ENCODE measurements at regions not wholly inside any gene's neighbourhood (a gene's known extent, or its start where the extent isn't known, plus 50 kb on each side); places are given as distances from the start of the nearest gene placed in this dataset.

DNA sequence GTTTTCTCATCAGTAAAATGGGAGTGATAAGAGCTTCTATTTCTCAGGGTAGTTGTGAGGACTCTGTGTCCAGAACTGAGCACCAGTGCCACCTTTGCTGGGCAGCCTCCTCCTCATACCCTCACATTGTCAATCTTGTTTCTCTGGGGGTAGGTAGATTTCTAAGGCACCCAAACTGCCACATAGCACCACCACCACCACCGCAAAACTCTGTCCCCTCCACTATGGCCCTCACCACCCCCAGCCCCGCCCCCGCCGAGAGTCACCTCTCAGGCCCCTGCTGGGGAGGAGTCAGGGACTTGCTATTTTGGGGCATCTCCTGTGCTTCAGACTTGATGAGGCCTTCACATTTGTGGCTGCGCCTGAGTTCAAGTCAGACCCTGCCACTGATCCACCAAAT, 549.2 kb downstream of the PTPRU start:
- no peak for DNase-seq (ENCODE audit: insufficient read length, low spot score)
- TF ChIP-seq POU2F2 (IDR thresholded peaks at IDR 0.05; ENCODE audit: low read depth, low read length) (no peak), POLR2A (IDR thresholded peaks at IDR 0.05; ENCODE audit: low read depth, low read length) (no peak), PAX5 (IDR thresholded peaks at IDR 0.05; ENCODE audit: insufficient read depth, low read length, severe bottlenecking) (no peak), POLR2AphosphoS5 (IDR thresholded peaks at IDR 0.05; ENCODE audit: low read depth, low read length) (no peak), TAF1 (IDR thresholded peaks at IDR 0.05; ENCODE audit: low read depth, low read length) (no peak), SPI1 (IDR thresholded peaks at IDR 0.05; ENCODE audit: low read depth, low read length) (no peak)
- FAIRE-seq, result no peak

DNA sequence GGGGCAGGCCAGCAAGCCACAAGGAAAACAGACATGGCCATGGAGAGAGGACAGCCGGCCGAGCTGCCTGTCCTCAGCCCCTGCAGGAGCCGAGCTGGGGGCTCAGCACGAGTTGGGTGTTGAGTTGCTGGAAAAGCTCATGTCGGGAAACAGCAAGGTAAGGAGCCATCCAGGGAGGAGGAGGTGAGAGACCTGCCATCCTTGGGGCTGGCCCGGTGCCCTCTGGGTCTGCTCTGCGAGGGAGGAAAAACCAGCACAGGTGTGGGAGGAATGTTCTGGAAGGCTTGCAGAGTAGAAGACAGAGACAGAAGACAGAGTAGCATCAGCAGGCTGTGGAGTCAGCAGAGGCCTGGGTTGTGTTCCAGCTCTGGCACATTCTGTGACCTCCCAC, 548.8 kb downstream of the PTPRU start:
- TF ChIP-seq POLR2A (IDR thresholded peaks at IDR 0.05; ENCODE audit: low read depth, low read length) (no peak), SPI1 (IDR thresholded peaks at IDR 0.05; ENCODE audit: low read depth, low read length) (no peak), PAX5 (IDR thresholded peaks at IDR 0.05; ENCODE audit: insufficient read depth, low read length, severe bottlenecking) (no peak), POU2F2 (IDR thresholded peaks at IDR 0.05; ENCODE audit: low read depth, low read length) (no peak), POLR2AphosphoS5 (IDR thresholded peaks at IDR 0.05; ENCODE audit: low read depth, low read length) (no peak), TAF1 (IDR thresholded peaks at IDR 0.05; ENCODE audit: low read depth, low read length) (no peak)
- FAIRE-seq (no peak), DNase-seq (ENCODE audit: insufficient read length, low spot score) (no peak)

DNA sequence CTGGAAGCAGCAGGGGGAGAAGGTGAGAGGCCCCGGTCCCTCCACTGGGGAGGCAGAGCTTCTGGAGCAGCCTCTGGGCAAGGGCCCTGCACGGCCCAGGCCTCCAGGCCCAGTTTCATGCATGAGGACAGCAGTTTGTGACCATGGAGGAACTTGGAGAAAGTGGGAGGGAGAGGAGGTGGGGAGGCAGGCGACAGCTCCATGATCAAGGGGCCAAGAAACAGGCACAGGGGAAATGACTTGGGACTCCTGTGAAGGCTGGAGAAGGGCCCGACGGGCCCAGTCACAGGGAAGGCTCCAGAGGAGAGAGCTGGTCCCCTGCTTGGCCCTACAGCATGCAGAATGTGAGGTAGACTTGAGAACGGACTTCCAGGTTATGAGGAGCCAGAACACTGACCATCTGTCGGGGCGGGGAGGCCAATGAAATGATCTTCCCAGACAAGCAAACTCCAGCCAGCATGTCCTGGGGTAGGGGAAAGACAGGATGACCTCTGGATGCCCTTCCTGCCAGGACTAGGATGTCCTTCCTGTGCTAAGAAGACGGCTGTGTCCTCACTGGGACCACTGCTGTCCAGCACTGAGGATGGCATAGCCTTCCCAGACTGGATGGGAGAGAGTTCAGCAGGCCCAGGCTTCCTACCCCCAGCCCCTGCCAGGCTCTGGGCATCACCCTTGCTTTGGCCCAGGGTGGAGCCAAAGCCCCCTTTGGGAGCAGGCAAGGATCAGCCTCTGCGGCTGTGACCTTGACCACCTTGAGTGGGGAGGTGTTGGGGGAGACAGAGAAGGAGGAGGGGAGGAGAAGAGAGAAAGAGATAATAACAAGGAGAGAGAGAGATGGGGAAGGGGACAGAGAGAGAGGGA, 548.2 kb downstream of the PTPRU start:
- no peak for DNase-seq (ENCODE audit: insufficient read length, low spot score)
- no peak for FAIRE-seq
- TF ChIP-seq PAX5 (IDR thresholded peaks at IDR 0.05; ENCODE audit: insufficient read depth, low read length, severe bottlenecking) (no peak), POLR2A (IDR thresholded peaks at IDR 0.05; ENCODE audit: low read depth, low read length) (no peak), TAF1 (IDR thresholded peaks at IDR 0.05; ENCODE audit: low read depth, low read length) (no peak), POLR2AphosphoS5 (IDR thresholded peaks at IDR 0.05; ENCODE audit: low read depth, low read length) (no peak), SPI1 (IDR thresholded peaks at IDR 0.05; ENCODE audit: low read depth, low read length) (no peak), POU2F2 (IDR thresholded peaks at IDR 0.05; ENCODE audit: low read depth, low read length) (no peak)

DNA sequence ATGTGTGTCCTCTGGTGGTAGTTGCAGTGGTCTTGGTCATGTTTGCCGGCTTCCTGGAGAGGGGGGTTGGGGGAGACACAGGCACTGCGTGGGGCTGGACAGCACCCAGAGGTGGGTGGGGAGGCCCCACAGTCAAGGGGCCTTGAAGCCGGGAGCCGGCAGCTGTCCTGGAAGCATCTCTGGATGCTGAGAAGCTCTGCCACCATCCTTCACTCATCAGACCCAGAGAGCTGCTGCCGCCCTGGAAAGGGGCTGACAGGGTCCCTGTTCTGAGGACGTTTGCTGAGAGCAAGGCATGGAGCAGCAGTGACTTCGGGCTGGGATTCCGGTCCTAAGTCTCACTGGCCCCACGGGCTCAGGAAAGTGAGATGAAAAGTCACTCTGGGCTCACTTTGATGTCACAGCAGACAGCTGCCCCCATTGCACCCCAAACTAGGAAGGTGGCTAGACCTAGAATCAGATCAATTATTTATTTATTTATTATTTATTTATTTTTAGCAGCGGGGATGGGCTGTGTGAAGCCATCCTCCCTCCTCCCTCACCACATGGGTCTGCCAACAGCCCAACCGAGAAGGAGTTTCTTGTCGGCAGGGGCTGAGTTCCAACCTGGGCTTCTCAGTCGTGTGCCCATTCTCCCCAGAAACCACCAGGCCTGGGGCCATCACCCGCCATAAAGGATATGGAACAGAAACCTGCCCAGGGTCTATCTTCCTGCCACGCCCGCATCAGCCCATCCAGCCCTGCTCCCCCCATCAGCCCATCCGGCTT, 547.4 kb downstream of the PTPRU start:
- FAIRE-seq, result no peak
- DNase-seq (ENCODE audit: insufficient read length, low spot score), result no peak
- TF ChIP-seq TAF1 (IDR thresholded peaks at IDR 0.05; ENCODE audit: low read depth, low read length), result no peak
- no peak for TF ChIP-seq POLR2A (IDR thresholded peaks at IDR 0.05; ENCODE audit: low read depth, low read length)
- no peak for TF ChIP-seq PAX5 (IDR thresholded peaks at IDR 0.05; ENCODE audit: insufficient read depth, low read length, severe bottlenecking)
- TF ChIP-seq POU2F2 (IDR thresholded peaks at IDR 0.05; ENCODE audit: low read depth, low read length), result no peak
- TF ChIP-seq SPI1 (IDR thresholded peaks at IDR 0.05; ENCODE audit: low read depth, low read length), result no peak
- TF ChIP-seq POLR2AphosphoS5 (IDR thresholded peaks at IDR 0.05; ENCODE audit: low read depth, low read length), result no peak

DNA sequence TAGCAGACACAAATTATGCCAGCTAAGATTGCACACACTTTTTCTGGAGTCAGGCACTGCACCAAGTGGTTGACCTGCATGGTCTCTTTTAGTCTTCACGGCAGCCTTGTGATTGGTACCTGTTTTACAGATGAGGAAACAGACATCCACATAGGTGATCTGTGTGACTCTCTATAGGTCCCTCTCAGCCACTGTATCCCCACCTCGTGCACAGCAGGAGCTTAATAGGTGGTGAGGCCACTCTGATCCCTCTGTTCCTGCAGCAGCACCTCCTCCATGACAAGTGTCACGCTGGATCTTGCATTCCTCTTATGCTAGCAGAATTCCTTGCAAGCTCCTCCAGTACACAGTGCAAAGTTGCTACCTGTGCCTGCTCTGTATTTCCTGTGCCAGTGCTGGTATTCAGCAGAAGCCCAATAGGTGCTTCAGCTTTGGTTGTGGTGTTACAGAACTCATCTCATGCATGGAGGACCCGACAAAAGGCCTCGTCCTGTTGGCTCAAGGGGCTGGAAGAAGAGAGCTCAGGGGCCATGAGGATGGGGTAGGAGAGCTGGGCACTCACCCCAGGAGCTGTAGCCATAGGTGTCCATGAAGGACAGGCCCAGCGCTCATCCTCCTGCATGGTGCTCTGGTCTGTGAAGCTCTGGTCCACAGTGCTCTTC, 546.7 kb downstream of the PTPRU start:
- FAIRE-seq (no peak), DNase-seq (ENCODE audit: insufficient read length, low spot score) (no peak)
- TF ChIP-seq SPI1 (IDR thresholded peaks at IDR 0.05; ENCODE audit: low read depth, low read length) (no peak), POLR2AphosphoS5 (IDR thresholded peaks at IDR 0.05; ENCODE audit: low read depth, low read length) (no peak), TAF1 (IDR thresholded peaks at IDR 0.05; ENCODE audit: low read depth, low read length) (no peak), POU2F2 (IDR thresholded peaks at IDR 0.05; ENCODE audit: low read depth, low read length) (no peak), POLR2A (IDR thresholded peaks at IDR 0.05; ENCODE audit: low read depth, low read length) (no peak), PAX5 (IDR thresholded peaks at IDR 0.05; ENCODE audit: insufficient read depth, low read length, severe bottlenecking) (no peak)

DNA sequence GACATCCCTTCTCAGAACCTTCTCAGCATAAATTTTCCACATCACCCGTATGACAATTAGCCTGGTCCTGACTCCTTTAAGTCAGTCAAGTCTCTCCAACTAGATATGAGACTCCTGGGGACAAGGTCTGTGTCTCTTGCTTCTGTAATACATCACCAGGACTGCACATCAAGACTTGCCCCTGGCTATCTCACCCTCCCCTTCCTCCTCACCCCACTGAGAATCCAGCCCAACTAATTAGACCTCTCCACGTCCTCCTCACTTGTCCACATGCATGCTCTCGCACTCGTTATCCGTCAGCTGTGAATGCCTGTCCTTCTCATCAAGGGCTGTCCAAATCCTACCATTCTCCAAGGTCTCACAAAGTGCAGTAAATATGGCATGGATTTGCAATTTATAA, 542.8 kb downstream of the PTPRU start:
- TF ChIP-seq SPI1 (IDR thresholded peaks at IDR 0.05; ENCODE audit: low read depth, low read length) (no peak), PAX5 (IDR thresholded peaks at IDR 0.05; ENCODE audit: insufficient read depth, low read length, severe bottlenecking) (no peak), POLR2A (IDR thresholded peaks at IDR 0.05; ENCODE audit: low read depth, low read length) (no peak), POLR2AphosphoS5 (IDR thresholded peaks at IDR 0.05; ENCODE audit: low read depth, low read length) (no peak), POU2F2 (IDR thresholded peaks at IDR 0.05; ENCODE audit: low read depth, low read length) (no peak), TAF1 (IDR thresholded peaks at IDR 0.05; ENCODE audit: low read depth, low read length) (no peak)
- DNase-seq (ENCODE audit: insufficient read length, low spot score), result no peak
- FAIRE-seq, result no peak

DNA sequence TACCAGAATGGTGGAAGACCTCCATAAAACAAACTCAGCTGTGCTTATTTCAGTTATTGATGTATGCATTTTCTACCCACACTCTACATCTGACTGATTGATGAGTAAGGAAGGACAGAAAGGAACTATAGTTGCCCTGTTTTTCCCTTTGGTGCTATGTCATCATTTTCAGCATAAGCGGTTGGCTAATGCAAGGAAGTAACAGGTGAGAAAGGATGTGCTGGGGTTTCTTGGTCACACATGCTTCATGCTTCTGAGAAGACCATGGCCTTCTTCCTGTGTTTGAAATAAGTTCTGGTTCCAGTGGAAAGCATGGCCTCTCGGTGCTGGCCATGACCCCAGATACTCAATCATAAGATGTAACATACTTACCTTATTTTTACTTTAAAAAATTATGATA, 541.2 kb downstream of the PTPRU start:
- no peak for DNase-seq (ENCODE audit: insufficient read length, low spot score)
- no peak for FAIRE-seq
- no peak for TF ChIP-seq POLR2A (IDR thresholded peaks at IDR 0.05; ENCODE audit: low read depth, low read length)
- no peak for TF ChIP-seq POU2F2 (IDR thresholded peaks at IDR 0.05; ENCODE audit: low read depth, low read length)
- no peak for TF ChIP-seq POLR2AphosphoS5 (IDR thresholded peaks at IDR 0.05; ENCODE audit: low read depth, low read length)
- TF ChIP-seq TAF1 (IDR thresholded peaks at IDR 0.05; ENCODE audit: low read depth, low read length), result no peak
- no peak for TF ChIP-seq PAX5 (IDR thresholded peaks at IDR 0.05; ENCODE audit: insufficient read depth, low read length, severe bottlenecking)
- no peak for TF ChIP-seq SPI1 (IDR thresholded peaks at IDR 0.05; ENCODE audit: low read depth, low read length)

DNA sequence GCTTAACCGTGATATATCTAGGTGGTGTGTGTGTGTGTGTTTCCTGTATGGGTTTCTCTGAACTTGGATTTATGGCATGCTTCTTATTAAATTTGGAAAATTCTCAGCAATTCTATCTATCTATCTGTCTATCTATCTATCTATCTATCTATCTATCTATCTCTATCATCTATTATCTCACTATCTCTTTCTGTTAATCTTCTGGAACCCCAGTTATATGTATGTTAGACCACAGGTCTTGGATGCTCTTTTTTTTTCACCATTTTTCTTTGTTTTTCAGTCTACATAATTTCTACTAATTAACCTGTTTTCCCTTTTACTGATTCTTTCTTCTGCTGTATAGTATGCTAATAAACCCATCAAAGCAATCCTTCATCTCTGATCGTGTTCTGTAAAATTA, 538.0 kb downstream of the PTPRU start:
- FAIRE-seq, result no peak
- no peak for TF ChIP-seq TAF1 (IDR thresholded peaks at IDR 0.05; ENCODE audit: low read depth, low read length)
- TF ChIP-seq POU2F2 (IDR thresholded peaks at IDR 0.05; ENCODE audit: low read depth, low read length), result no peak
- no peak for TF ChIP-seq PAX5 (IDR thresholded peaks at IDR 0.05; ENCODE audit: insufficient read depth, low read length, severe bottlenecking)
- no peak for TF ChIP-seq POLR2AphosphoS5 (IDR thresholded peaks at IDR 0.05; ENCODE audit: low read depth, low read length)
- no peak for TF ChIP-seq POLR2A (IDR thresholded peaks at IDR 0.05; ENCODE audit: low read depth, low read length)
- TF ChIP-seq SPI1 (IDR thresholded peaks at IDR 0.05; ENCODE audit: low read depth, low read length), result no peak

More for the DNA sequence above, 538.0 kb downstream of the PTPRU start:
- DNase-seq (ENCODE audit: insufficient read length, low spot score), result no peak
